Fibroblast of lung (primary cell): ENCODE measurements at regions not wholly inside any gene's neighbourhood (a gene's known extent, or its start where the extent isn't known, plus 50 kb on each side); places are given as distances from the start of the nearest gene placed in this dataset.

Experiments used
- DNase-seq, 2 donors: peaks; one replicate each; pipeline versions ENCODE4 v3.0.0 to v3.0.0-alpha.2; 2010; ENCODE audit warnings: low read depth in 2 of 2
- H2AFZ ChIP-seq: 2 replicates; pipeline ENCODE4 v1.5.1; 2012; ENCODE audit warnings: low read length, control low read depth, inconsistent platforms
- H3K27ac ChIP-seq: 2 replicates; pipeline ENCODE4 v1.5.1; 2011; ENCODE audit warnings: low read length, control low read depth; ENCODE audit not compliant: insufficient read depth
- H3K27me3 ChIP-seq: 2 replicates; pipeline ENCODE4 v1.5.1; 2011; ENCODE audit warnings: mild to moderate bottlenecking, low read length; ENCODE audit not compliant: control insufficient read depth, insufficient read depth
- H3K36me3 ChIP-seq: 2 replicates; pipeline ENCODE4 v1.5.1; 2011; ENCODE audit warnings: low read length; ENCODE audit not compliant: control insufficient read depth, insufficient read depth
- H3K4me1 ChIP-seq: 2 replicates; pipeline ENCODE4 v1.5.1; 2011; ENCODE audit warnings: low read length; ENCODE audit not compliant: control insufficient read depth, insufficient read depth; ENCODE audit errors: extremely low read depth
- H3K4me2 ChIP-seq: 2 replicates; pipeline ENCODE4 v1.5.1; 2011; ENCODE audit warnings: low read length, control low read depth; ENCODE audit not compliant: insufficient read depth; ENCODE audit errors: extremely low read depth
- H3K4me3 ChIP-seq, 4 experiments: fragments of 200-600 bp in 1 of 4; sonication (generic) in 1 of 4; replicated peaks in 1 of 4; 2 replicates each; pipeline ENCODE4 v1.5.1; 2011 to 2016; ENCODE audit warnings: low read length in 4 of 4, low read depth in 3 of 4, mild to moderate bottlenecking in 3 of 4, control low read depth in 2 of 4, inconsistent platforms in 1 of 4, mixed read lengths in 1 of 4; ENCODE audit not compliant: insufficient read depth in 1 of 4; ENCODE audit errors: control extremely low read depth in 1 of 4
- H3K79me2 ChIP-seq: 2 replicates; pipeline ENCODE4 v1.5.1; 2012; ENCODE audit warnings: mild to moderate bottlenecking, low read length, inconsistent platforms; ENCODE audit not compliant: control insufficient read depth, insufficient read depth
- H3K9ac ChIP-seq: 2 replicates; pipeline ENCODE4 v1.5.1; 2011; ENCODE audit warnings: mild to moderate bottlenecking, low read length, control low read depth; ENCODE audit not compliant: insufficient read depth
- H3K9me3 ChIP-seq: 2 replicates; pipeline ENCODE4 v1.5.1; 2012; ENCODE audit warnings: low read depth, low read length; ENCODE audit not compliant: control insufficient read depth, insufficient read depth
- H4K20me1 ChIP-seq: 2 replicates; pipeline ENCODE4 v1.5.1; 2011; ENCODE audit warnings: low read length; ENCODE audit not compliant: control insufficient read depth, insufficient read depth; ENCODE audit errors: extremely low read depth
- EZH2 ChIP-seq: IDR thresholded peaks from 2 replicates; pipeline ENCODE4 v1.5.1; 2012; ENCODE audit warnings: low read length, control low read depth, mild to moderate bottlenecking; ENCODE audit errors: missing control alignments
- TF ChIP-seq, protein P1 (sequence below), 2 donors: IDR thresholded peaks in 1 of 2; conservative IDR thresholded peaks in 1 of 2; 1 replicate in 1 of 2; 2 replicates in 1 of 2; pipeline ENCODE4 v1.5.1; 2011 to 2012; ENCODE audit warnings: low read length in 2 of 2, control low read depth in 1 of 2, inconsistent platforms in 1 of 2, low read depth in 1 of 2, mild to moderate bottlenecking in 1 of 2

DNA sequence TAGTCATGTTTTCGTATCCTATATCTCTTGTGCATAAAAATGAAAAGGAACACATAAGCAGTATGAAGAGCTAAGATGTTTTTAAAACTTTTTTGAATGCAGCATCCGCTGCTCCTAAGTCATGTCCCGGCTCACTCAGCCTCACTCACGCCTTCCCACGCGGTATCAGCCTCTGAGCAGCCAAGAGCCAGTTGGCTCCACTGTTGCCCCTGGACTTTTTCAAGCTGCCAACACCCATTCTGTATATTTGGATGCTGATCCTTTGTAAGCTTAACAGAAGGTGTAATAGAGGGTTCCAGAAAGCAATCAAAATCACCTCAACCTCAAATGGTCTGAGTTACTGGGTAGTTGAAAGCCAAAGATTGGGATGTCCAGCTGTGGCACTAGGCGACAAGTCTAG, 139.3 kb downstream of the TTLL2 start:
- Histone ChIP-seq H2AFZ (no peak overlapping the region), H4K20me1 (no peaks in the 10 kb centered on the region), H3K4me2 (no peak overlapping the region), H3K4me1 (no peaks in the 10 kb centered on the region), H3K4me3 (no peak overlapping the region), H3K27ac (no peak overlapping the region), H3K36me3 (no peaks in the 10 kb centered on the region), H3K9me3 (no peaks in the 10 kb centered on the region), H3K79me2 (no peaks in the 10 kb centered on the region), H3K27me3 (no peaks in the 10 kb centered on the region), H3K9ac (no peak overlapping the region)
- no peak for TF ChIP-seq EZH2
- TF ChIP-seq, protein P1, sequence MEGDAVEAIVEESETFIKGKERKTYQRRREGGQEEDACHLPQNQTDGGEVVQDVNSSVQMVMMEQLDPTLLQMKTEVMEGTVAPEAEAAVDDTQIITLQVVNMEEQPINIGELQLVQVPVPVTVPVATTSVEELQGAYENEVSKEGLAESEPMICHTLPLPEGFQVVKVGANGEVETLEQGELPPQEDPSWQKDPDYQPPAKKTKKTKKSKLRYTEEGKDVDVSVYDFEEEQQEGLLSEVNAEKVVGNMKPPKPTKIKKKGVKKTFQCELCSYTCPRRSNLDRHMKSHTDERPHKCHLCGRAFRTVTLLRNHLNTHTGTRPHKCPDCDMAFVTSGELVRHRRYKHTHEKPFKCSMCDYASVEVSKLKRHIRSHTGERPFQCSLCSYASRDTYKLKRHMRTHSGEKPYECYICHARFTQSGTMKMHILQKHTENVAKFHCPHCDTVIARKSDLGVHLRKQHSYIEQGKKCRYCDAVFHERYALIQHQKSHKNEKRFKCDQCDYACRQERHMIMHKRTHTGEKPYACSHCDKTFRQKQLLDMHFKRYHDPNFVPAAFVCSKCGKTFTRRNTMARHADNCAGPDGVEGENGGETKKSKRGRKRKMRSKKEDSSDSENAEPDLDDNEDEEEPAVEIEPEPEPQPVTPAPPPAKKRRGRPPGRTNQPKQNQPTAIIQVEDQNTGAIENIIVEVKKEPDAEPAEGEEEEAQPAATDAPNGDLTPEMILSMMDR (conservative IDR thresholded peaks at IDR 0.05 in 1 of 2, IDR thresholded peaks at IDR 0.05 in 1 of 2; ENCODE audit: low read depth in 1 of 2, low read length in 2 of 2): no peak
- no peak for DNase-seq

DNA sequence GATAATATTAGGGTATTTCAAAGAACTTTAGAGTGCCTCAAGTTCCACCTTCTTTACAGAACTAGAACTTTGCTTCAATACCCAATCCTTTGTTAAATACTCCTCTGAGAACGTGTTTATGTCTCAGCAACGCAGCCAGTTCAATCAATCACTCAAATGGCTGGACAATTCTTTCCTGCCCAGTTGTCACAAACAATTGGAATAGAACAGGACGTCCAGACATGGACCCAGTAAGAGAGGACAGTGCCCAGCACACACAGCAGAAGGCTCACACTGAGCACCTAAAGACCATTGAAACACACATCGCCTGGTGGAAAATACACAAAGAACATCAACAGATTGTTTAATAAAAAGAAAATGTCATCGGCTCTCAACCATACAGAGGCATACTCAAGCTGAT, 140.6 kb downstream of the TTLL2 start:
- no peak overlapping the region for H3K27ac ChIP-seq
- H3K4me1 ChIP-seq: no peaks in the 10 kb centered on the region
- H3K9me3 ChIP-seq: no peaks in the 10 kb centered on the region
- no peaks in the 10 kb centered on the region for H3K27me3 ChIP-seq
- H2AFZ ChIP-seq: no peak overlapping the region
- H4K20me1 ChIP-seq: no peaks in the 10 kb centered on the region
- H3K4me2 ChIP-seq: no peak overlapping the region
- no peak overlapping the region for H3K4me3 ChIP-seq
- H3K36me3 ChIP-seq: no peaks in the 10 kb centered on the region
- TF ChIP-seq, protein P1 (conservative IDR thresholded peaks at IDR 0.05 in 1 of 2, IDR thresholded peaks at IDR 0.05 in 1 of 2; ENCODE audit: low read depth in 1 of 2, low read length in 2 of 2): no peak
- no peak for TF ChIP-seq EZH2
- no peak overlapping the region for H3K9ac ChIP-seq
- DNase-seq: no peak
- no peaks in the 10 kb centered on the region for H3K79me2 ChIP-seq

- DNase-seq: no peak
- Histone ChIP-seq H3K27ac (no peak overlapping the region), H3K79me2 (no peaks in the 10 kb centered on the region), H3K9me3 (no peaks in the 10 kb centered on the region), H3K9ac (no peak overlapping the region), H2AFZ (no peak overlapping the region), H3K4me2 (no peak overlapping the region), H3K4me3 (no peak overlapping the region), H3K36me3 (no peaks in the 10 kb centered on the region), H3K4me1 (no peaks in the 10 kb centered on the region), H4K20me1 (no peaks in the 10 kb centered on the region), H3K27me3 (no peaks in the 10 kb centered on the region)
- no peak for TF ChIP-seq EZH2
- TF ChIP-seq, protein P1 (conservative IDR thresholded peaks at IDR 0.05 in 1 of 2, IDR thresholded peaks at IDR 0.05 in 1 of 2; ENCODE audit: low read depth in 1 of 2, low read length in 2 of 2): no peak
Observed at GRCh38 chr6:167467282-167467681, 142.4 kb downstream of the TTLL2 start.
